CD4-positive, alpha-beta T cell treated with Interferon gamma for 1 hour (primary cell): ENCODE measurements at regions not wholly inside any gene's neighbourhood (a gene's known extent, or its start where the extent isn't known, plus 50 kb on each side); places are given as distances from the start of the nearest gene placed in this dataset.
"Not testable (repeated sequence)": the region's sequence is repeated elsewhere in the genome, so short reads cannot be mapped to it uniquely, and the experiment has no call there.

ENCODE experiments used
- DNase-seq: peaks from one replicate; pipeline ENCODE4 v3.0.0-alpha.2; 2020

DNA sequence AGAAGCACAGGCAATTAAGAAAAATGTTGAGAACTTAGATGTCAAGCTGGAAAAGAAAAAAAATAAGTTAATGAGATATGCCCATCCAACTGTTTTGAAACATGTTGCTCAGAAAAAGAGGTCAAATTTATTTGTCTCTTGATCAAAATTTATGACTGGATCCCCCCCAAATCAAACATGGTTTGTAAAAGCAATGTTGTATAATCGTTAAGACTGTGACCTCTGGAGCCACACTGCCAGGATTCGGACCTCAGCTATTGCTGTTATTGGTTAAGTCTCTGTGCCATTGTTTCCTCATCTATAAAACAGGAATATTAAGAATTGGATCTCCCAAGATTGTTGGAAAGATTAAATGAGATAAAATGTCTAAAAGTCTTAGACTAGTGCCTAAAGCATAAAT, 51.9 kb upstream of the LRRK2 start:
- no peak for DNase-seq

DNA sequence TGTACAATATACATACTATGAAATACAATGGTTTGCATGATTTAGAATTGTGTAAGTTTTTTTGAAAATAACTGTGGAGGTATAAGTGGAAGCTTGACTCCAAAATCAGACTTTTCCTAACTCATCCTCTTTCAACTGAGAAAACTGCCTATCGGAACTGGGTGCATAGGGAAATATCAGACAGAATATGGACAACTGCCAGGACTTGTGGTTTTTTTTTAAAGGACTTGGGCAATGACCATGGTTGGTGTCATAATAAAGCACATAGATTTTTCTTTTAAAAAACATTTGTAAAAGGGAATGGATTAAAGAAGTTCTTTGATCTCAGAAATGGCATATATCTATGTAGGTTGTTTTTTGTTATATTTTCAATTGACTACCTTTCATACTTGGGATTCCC, 53.3 kb upstream of the LRRK2 start:
- DNase-seq: no peak

GRCh38 chr12:40171066-40171465, 53.7 kb upstream of the LRRK2 start:
- no peak for DNase-seq

DNA sequence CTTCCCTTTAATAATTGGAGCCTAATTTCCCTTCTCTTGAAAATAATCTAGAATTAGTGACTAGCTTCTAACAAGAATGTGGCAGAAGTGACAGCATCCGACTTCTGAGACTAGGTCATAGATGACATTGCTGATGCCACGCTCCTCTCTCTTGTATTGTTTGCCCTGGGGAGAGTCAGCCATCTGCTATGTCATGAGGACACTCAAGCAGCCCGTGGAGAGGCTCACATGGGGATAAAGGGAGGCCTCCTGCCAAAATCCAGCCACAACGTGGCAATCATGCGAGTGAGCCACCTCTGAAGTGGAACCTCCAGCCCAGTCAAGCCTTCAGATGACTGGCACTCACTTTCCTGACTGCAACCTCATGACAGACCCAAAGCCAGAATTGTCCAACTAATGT, 54.2 kb upstream of the LRRK2 start:
- no peak for DNase-seq

DNA sequence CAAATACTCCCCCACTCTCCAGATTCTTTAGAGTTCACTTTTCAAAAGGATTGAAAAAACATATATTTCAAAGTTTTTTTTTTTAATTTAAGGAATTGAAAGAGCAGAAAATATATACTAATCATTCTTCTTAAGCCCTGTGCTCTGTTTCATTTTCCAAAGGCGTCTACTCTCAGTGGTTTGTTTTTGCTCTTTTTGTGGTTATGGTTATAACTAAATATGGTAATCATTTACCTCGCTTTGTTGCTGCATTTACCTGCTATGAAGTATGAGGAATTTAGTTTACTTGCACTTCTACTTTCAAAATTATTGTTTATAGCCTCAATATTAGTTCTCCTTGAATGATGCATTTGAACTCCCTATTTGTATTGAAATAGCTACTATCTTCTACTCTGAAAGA, 55.9 kb upstream of the LRRK2 start:
- no peak for DNase-seq

GRCh38 chr12:40168419-40168818, 56.4 kb upstream of the LRRK2 start:
- not testable (repeated sequence) for DNase-seq

DNA sequence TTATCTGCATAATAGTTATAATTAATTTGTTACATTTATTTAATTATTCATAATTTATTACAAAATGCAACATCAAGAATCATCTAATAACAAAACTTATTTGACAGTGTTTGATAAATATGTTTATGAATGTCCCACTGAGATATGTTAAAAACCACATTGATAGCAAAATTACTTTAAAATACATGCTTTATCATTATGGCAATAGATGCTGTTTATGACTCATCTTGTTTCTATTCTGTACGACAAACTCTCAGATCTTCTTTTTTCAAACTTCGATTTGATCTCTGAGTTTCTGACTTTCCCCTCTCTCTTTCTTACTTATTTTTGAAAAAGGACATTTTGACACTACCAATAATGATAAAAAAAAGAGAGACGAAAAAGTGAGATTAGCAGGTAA, 56.8 kb upstream of the LRRK2 start:
- no peak for DNase-seq

GRCh38 chr12:40165179-40165578, 59.3 kb upstream of the SLC2A13 start:
- no peak for DNase-seq

GRCh38 chr12:40164034-40164433, 58.2 kb upstream of the SLC2A13 start:
- DNase-seq: no peak

DNA sequence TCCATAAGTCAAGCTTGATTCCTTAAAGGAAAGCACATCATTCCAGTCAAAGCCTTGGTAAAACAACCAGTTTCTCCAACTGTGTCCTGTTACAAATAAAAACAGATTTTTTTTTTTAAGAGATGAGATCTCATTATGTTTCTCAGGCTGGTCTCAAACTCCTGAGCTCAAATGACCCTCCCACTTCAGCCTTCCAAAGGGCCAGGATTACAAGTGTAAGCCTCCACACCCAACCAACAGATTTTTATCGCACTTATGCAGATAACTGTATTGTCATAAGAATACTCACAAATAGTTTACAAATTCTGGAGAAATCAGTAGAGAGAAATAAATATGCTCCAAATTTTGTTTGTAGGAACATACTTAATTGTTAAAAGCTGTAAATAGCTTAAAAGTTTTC, 56.2 kb upstream of the SLC2A13 start:
- no peak for DNase-seq

DNA sequence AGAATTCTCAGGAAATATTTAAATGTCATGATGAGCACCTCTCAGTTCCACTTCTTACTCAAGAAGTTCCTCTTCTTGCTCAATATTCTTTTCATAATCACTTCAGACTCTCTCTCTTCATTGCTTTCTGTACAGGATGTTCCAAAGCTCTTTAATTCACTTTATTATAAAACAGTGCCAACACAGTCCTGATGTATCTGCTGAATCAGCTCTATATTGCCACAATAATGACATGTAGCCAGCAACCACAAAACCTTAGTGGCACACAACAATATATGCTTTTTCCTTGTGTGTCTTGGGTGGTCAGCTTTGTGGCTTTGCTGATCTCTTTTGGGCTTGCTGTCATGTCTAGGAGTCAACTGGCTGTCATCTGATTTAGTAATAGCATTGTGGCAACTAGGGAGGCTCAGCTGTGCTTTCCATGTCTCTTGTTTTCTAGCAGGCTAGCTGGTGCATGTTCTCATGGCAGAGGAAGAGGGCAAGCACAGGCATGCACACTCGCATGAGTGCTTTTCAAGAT, 52.8 kb upstream of the SLC2A13 start:
- peak; percentile 37 for DNase-seq

GRCh38 chr12:40157336-40157735, 51.5 kb upstream of the SLC2A13 start:
- no peak for DNase-seq

DNA sequence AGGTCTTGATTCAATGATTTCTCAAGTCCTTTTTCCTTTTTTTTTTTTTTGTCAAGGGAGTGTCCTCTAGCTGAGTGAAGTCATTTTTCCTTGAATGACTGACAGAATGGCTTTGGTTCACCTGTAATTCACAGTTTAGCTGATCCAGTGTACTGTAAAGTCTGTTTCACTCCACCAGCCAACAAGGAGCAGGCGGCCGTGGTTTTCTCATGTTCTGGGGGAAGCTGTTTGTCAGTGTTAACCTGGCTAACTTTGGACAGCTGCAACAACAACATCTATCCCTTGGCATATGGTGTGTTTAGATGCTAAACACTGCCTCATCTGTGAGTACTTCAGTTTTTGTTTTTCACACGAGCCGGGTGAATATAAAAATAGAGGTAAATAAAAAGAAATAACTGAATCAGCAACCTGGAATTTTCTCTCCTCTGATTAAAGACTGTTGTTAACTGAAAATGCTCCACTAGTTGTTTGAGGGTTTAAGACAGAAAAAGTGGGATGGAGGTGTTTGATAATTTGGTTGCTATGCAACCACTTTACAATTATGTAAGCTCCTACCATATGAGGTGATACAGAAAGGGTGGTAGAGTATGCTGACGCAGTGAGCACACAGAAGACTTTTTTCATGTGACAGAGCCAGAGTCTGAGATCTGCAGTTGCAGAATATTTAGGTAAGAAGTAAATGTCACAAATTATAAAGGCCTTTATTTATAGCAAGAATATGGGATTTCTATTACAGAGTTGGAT, 50.3 kb upstream of the SLC2A13 start:
- DNase-seq: no peak
